ENCODE measurements at regions not wholly inside any gene's neighbourhood (a gene's known extent, or its start where the extent isn't known, plus 50 kb on each side); places are given as distances from the start of the nearest gene placed in this dataset.

DNA sequence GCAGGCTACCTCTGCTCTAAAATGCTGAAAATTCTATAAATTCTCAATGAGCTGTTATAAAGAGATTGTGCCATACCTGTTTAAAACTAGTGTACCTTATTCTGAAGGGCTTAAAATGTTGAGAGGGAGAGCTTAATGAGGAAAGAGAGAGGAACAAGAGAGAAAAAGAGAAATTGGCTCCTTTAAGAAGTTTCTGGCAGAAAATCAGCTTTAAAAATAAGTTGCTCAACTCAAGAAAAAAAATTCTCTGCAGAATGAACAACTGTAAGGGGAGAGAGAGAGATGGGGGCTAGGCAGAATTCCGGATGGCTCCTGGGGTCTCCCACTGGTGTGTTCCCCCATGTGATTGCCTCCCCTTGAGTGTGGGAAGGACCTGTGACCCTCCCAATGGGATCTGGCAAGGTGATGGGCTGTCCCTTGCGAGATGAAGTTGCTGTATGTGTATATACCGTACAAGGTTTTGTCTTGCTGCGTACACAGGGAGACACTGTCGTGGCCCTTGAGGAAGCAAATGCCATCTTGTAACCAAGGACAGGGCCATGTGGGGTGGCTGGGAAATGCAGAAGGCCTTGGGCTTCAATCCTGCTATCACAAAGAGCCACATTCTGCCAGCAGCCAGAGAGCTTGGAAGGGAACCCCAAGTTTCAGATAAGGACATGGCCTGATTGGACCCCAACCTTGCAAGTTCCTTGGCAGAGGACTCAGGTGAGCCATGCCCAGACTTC is 64.3 kb upstream of the S1PR3 start:
- DNase-seq (ENCODE audit: low spot score): no peak

DNA sequence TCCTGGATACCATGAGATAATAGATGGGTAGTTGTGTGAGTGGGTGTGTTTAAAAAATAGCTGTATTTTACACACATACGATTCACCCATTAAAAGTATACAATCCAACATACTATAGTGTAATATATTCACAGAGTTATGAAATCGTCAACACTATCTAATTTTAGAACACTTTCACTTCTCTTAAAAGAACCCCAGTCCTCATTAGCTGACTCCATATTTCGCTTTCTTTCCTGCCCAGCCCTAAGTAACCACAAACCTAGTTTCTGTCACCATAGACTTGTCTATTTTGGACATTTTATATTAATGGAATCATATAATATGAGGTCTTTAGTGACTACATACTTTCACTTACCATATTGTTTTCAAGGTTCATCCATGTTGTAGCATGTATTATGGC is 63.8 kb upstream of the S1PR3 start:
- DNase-seq (ENCODE audit: low spot score): no peak

DNA sequence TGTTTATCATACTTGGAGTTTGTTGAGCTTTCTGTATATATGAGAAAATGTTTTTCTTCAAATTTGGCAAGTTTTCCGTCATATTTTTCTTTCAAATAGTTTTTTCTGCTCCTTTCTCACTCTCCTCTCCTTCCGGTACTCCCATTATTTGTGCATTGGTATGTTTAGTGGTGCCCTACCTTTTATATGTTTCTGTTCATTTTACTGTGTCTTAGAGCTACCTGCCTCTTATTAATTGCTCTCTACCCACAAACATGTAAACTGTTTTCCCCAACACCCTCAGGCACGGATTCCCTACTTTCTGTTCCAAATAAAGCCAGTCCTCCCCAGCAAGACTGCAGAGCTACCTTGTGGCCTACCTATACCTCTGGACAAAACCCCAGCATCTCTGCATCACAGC is 60.6 kb upstream of the S1PR3 start:
- DNase-seq (ENCODE audit: low spot score): no peak

DNA sequence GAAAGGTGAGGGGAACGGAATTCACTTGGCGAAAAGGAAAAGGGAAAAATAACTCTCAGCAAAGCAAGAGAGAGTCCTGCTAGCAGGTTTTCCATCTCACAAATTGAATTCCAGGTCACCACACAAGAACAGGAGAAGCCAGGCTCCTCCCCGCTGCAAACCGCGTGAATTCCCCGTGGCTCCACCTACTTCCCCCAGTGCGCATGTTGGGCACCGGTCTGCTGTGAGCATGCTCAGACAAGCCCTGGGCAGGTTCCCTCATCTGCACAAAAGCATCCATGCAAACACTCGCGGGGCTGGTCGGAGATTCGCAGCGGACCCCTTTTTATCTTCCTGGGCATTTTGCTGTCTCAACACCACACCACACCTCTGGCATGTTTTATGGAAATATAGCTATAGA is 58.5 kb upstream of the S1PR3 start:
- no peak for DNase-seq (ENCODE audit: low spot score)

DNA sequence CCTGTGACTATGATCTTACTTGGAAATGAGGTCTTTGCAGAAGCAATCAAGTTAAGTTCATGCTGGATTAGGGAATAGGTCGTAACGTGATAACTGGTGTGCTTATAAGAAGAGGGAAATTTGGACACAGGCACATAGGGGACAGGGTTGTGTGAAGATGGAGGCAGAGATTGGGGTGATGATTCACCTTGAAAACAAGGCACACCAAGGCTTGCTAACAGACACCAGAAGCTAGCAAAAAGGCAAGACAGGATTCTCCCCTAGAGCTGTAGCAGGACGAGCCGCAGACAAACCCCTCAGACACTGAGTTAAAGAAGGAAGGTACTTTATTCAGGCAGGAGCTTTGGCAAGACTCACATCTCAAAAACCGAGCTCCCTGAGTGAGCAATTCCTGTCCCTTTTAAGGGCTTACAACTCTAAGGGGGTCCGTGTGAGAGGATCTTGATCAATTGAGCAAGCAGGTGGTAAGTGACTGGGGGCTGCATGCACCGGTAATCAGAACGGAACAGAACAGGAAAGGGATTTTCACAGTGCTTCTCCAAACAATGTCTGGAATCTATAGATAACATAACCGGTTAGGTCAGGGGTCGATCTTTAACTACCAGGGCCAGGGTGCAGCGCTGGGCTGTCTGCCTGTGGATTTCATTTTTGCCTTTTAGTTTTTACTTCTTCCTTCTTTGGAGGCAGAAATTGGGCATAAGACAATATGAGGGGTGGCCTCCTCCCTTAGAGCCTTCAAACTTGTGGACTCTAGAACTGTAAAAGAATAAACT is 57.5 kb upstream of the S1PR3 start:
- DNase-seq (ENCODE audit: low spot score): no peak

DNA sequence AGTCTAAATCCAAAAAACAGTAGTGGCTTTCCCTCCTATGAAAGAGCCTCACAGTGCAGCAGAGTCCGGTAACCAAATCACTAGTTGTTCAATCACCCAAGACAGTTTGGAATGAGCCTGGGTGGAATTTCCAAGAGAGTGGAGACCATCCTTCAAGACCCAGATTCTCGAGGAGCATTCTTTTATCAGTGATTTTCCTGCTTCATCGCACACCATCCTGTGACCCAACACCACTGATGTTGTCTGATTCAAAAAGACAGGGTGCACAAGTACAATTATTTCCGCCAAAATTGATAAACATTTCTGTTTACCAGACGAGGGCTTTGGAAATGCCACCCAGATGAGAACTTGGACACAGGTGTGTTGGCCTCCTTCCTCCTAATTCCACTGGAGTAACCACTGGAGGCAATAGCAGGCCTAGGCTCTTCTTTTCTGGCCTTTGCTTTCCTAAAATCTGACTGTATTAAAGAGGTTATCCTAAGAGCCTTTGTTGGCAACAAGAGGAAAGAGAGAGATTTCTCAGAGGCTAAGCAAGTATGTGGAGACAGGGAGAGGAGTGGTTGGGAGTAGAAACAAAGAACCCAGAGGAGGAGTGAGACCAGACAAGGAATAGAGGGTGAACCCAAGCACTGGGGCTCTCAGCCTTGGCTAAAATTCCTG is 56.3 kb upstream of the S1PR3 start:
- no peak for DNase-seq (ENCODE audit: low spot score)

DNA sequence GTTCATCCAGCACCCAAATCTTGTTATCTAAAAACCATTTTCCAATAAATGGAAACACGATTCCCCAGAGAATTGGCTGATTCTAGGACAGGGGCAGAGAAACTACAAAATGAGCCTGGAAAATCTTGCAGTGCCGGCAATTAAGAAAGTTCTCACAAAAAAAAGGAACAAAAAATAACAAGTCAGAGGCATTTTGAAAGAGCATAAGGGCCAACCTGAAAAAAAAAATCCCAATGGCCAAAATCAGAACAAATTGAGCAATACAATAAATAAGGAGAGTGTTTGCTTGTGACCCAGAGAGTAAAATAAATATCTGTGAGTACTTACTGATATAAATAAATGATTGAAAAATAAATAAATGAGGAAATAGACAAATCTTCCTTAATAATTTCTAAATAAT is 55.1 kb upstream of the S1PR3 start:
- no peak for DNase-seq (ENCODE audit: low spot score)

DNA sequence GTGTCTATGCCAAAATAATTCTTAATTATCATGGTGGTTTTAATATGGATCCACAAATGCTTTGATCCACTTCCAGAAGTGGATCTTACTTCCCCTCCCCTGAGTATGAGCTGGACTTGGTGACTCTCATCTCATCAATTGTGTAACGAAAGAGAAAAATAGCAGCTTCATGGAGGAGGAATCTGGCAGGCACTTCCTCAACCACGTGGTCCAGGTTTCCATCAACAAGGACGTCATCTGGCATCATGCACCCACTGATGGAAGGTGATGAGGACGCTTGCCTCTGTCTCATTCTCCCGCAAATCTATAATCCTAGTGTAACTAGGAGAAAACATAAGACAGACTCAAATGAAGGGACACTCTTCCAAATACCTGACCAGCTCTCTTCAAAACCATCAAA is 54.6 kb upstream of the S1PR3 start:
- no peak for DNase-seq (ENCODE audit: low spot score)

DNA sequence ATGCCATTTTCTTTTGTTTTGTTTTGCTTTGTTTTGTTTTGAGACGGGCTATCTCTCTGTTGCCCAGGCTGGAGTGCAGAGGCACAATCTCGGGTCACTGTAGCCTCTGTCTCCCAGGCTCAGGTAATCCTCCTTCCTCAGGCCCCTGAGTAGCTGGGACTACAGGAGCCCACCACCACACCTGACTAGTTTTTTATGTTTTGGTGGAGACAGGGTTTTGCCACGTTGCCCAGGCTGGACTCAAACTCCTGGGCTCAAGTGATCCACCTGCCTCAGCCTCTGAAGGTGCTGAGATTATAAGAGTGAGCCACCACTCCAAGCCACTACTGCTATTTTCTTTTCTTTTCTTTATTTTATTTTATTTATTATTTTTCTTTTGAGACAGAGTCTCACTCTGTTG is 54.0 kb upstream of the S1PR3 start:
- DNase-seq (ENCODE audit: low spot score): peak; percentile 19

DNA sequence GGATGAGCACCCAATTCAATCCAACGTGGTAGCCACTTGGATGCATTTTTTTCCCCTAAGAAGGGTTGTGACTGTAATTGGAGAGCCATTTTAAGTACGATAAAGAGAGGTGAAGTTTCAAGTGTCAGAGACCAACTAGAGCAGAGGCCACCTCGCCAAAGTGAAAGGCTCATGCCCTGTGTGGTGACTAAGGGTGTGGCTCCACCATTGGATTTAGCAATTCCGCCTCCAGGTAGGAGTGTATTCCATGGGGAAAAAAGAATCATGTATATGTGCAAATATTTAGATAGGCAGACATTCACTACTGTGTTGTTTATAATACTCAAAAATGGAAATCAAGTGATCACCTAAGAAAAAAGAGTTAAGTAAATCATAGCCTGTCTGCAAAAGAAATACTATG is 53.1 kb upstream of the S1PR3 start:
- DNase-seq (ENCODE audit: low spot score): no peak

All from ecto neural progenitor cell (in vitro differentiated cells).